NCI-H345 (cell line): ENCODE measurements at regions not wholly inside any gene's neighbourhood (a gene's known extent, or its start where the extent isn't known, plus 50 kb on each side); places are given as distances from the start of the nearest gene placed in this dataset.

Source experiments
- DNase-seq: peaks from one replicate; lab custom pipeline; 2025; lab: John Stamatoyannopoulos, UW

- no peak for DNase-seq
Observed at GRCh38 chr20:60510356-60510755, 552.1 kb downstream of the CDH26 start.

GRCh38 chr20:60512443-60512842 is 554.2 kb downstream of the CDH26 start:
- no peak for DNase-seq

GRCh38 chr20:60513141-60513540 is 554.9 kb downstream of the CDH26 start:
- no peak for DNase-seq

GRCh38 chr20:60516442-60516841 is 558.2 kb downstream of the CDH26 start:
- no peak for DNase-seq

- no peak for DNase-seq
Observed at GRCh38 chr20:60518022-60518421, 559.8 kb downstream of the CDH26 start.

GRCh38 chr20:60525397-60525796 is 567.2 kb downstream of the CDH26 start:
- DNase-seq: no peak

- no peak for DNase-seq
Observed at GRCh38 chr20:60527656-60528055, 569.4 kb downstream of the CDH26 start.

GRCh38 chr20:60528141-60528540 is 569.9 kb downstream of the CDH26 start:
- DNase-seq: no peak

GRCh38 chr20:60529149-60529548 is 570.9 kb downstream of the CDH26 start:
- DNase-seq: no peak

GRCh38 chr20:60535211-60535610 is 577.0 kb downstream of the CDH26 start:
- DNase-seq: no peak

GRCh38 chr20:60540591-60540990 is 582.4 kb downstream of the CDH26 start:
- DNase-seq: no peak

GRCh38 chr20:60541991-60542390 is 583.8 kb downstream of the CDH26 start:
- DNase-seq: no peak

GRCh38 chr20:60543598-60543997 is 585.4 kb downstream of the CDH26 start:
- DNase-seq: no peak

- no peak for DNase-seq
Observed at GRCh38 chr20:60553095-60553494, 594.9 kb downstream of the CDH26 start.

- no peak for DNase-seq
Observed at GRCh38 chr20:60558486-60558885, 600.3 kb downstream of the CDH26 start.

GRCh38 chr20:60559462-60559861 is 601.2 kb downstream of the CDH26 start:
- DNase-seq: no peak

- no peak for DNase-seq
Observed at GRCh38 chr20:60561052-60561451, 602.8 kb downstream of the CDH26 start.

GRCh38 chr20:60565083-60565482 is 606.9 kb downstream of the CDH26 start:
- DNase-seq: no peak

- no peak for DNase-seq
Observed at GRCh38 chr20:60565551-60565950, 607.3 kb downstream of the CDH26 start.

- no peak for DNase-seq
Observed at GRCh38 chr20:60569116-60569515, 610.9 kb downstream of the CDH26 start.

GRCh38 chr20:60570481-60571277 is 612.5 kb downstream of the CDH26 start:
- DNase-seq: no peak

GRCh38 chr20:60573003-60573680 is 614.9 kb downstream of the CDH26 start:
- DNase-seq: no peak

GRCh38 chr20:60576236-60576635 is 618.0 kb downstream of the CDH26 start:
- no peak for DNase-seq
